GM23338 (cell line): ENCODE measurements at regions not wholly inside any gene's neighbourhood (a gene's known extent, or its start where the extent isn't known, plus 50 kb on each side); places are given as distances from the start of the nearest gene placed in this dataset.

Source experiments
- ATAC-seq: fragments of 200-7000 bp; cut with Tn5 transposase; 3 replicates; pipeline ENCODE4 v1.9.1; 2020
- DNase-seq: peaks from one replicate; pipeline ENCODE4 v3.0.0-alpha.2; 2015; ENCODE audit warnings: low spot score
- H2AFZ ChIP-seq: fragments of 200-600 bp; sonication (generic); 2 replicates; pipeline ENCODE4 v1.8.0; 2016; ENCODE audit warnings: antibody characterized with exemption, mild to moderate bottlenecking, moderate library complexity
- H3F3A ChIP-seq: fragments of 200-600 bp; sonication (generic); replicated peaks from 2 replicates; pipeline ENCODE4 v1.8.0; 2017; ENCODE audit warnings: antibody characterized with exemption, mixed run types, low read depth
- H3K27ac ChIP-seq: fragments of 200-600 bp; sonication (generic); 2 replicates; pipeline ENCODE4 v1.6.1; 2016; ENCODE audit warnings: low read depth
- H3K27me3 ChIP-seq: fragments of 200-600 bp; sonication (generic); 2 replicates; pipeline ENCODE4 v1.8.0; 2016; ENCODE audit warnings: mild to moderate bottlenecking, mixed run types, moderate library complexity; ENCODE audit not compliant: insufficient read depth
- H3K36me3 ChIP-seq: fragments of 200-600 bp; sonication (generic); 2 replicates; pipeline ENCODE4 v1.8.0; 2016; ENCODE audit warnings: mild to moderate bottlenecking; ENCODE audit not compliant: insufficient read depth
- H3K4me1 ChIP-seq: fragments of 200-600 bp; sonication (generic); 2 replicates; pipeline ENCODE4 v1.8.0; 2016; ENCODE audit warnings: mild to moderate bottlenecking, moderate library complexity; ENCODE audit not compliant: insufficient read depth
- H3K4me2 ChIP-seq: fragments of 200-600 bp; sonication (generic); 2 replicates; pipeline ENCODE4 v1.7.1; 2017; ENCODE audit warnings: mixed run types
- H3K4me3 ChIP-seq: fragments of 200-600 bp; sonication (generic); 2 replicates; pipeline ENCODE4 v1.6.1; 2016; ENCODE audit warnings: mixed run types
- H3K79me2 ChIP-seq: fragments of 200-600 bp; sonication (generic); replicated peaks from 2 replicates; pipeline ENCODE4 v1.8.0; 2017; ENCODE audit warnings: mild to moderate bottlenecking; ENCODE audit not compliant: insufficient read depth
- H3K9me2 ChIP-seq: fragments of 200-600 bp; sonication (generic); 2 replicates; pipeline ENCODE4 v1.8.0; 2017; ENCODE audit not compliant: insufficient read depth
- H4K20me1 ChIP-seq: fragments of 200-600 bp; sonication (generic); replicated peaks from 2 replicates; pipeline ENCODE4 v1.8.0; 2017; ENCODE audit warnings: mild to moderate bottlenecking; ENCODE audit not compliant: insufficient read depth
- H3K27ac Mint-ChIP-seq: 2 replicates; pipeline ENCODE4 v1.8.0; 2020; ENCODE audit warnings: inconsistent platforms, mild to moderate bottlenecking, moderate library complexity, mixed read lengths
- H3K27me3 Mint-ChIP-seq: 3 replicates; pipeline ENCODE4 v1.8.0; 2022; ENCODE audit warnings: low read depth, mild to moderate bottlenecking, moderate library complexity, mixed read lengths, inconsistent platforms; ENCODE audit not compliant: insufficient read depth, poor library complexity
- H3K36me3 Mint-ChIP-seq: 3 replicates; pipeline ENCODE4 v1.8.0; 2021; ENCODE audit warnings: low read depth, mild to moderate bottlenecking, inconsistent platforms, moderate library complexity, mixed read lengths
- H3K4me1 Mint-ChIP-seq: 3 replicates; pipeline ENCODE4 v1.8.0; 2020; ENCODE audit warnings: mild to moderate bottlenecking, inconsistent platforms, mixed read lengths
- H3K4me3 Mint-ChIP-seq: 3 replicates; pipeline ENCODE4 v1.8.0; 2021; ENCODE audit warnings: moderate library complexity, mild to moderate bottlenecking, inconsistent platforms, mixed read lengths
- H3K9me3 Mint-ChIP-seq: 3 replicates; pipeline ENCODE4 v1.8.0; 2020; ENCODE audit warnings: moderate library complexity, mild to moderate bottlenecking, inconsistent platforms, mixed read lengths
- CREB1 ChIP-seq: fragments of 250-450 bp; sonication (Bioruptor Pico); IDR thresholded peaks from 2 replicates; pipeline ENCODE4 v1.5.0; 2020; ENCODE audit warnings: low read depth, mild to moderate bottlenecking, moderate library complexity
- EZH2 ChIP-seq: fragments of 200-600 bp; sonication (generic); IDR thresholded peaks from one replicate; pipeline ENCODE4 v1.8.0; 2017; ENCODE audit warnings: antibody characterized with exemption, mild to moderate bottlenecking, low read depth; ENCODE audit not compliant: unreplicated experiment
- EZH2phosphoT487 ChIP-seq: fragments of 200-600 bp; sonication (generic); IDR thresholded peaks from one replicate; pipeline ENCODE4 v1.8.1; 2018; ENCODE audit warnings: antibody characterized with exemption; ENCODE audit not compliant: unreplicated experiment
- JUNB ChIP-seq: IDR thresholded peaks from one replicate; pipeline ENCODE4 v1.6.1; 2016; ENCODE audit warnings: antibody characterized with exemption; ENCODE audit not compliant: unreplicated experiment
- NANOG ChIP-seq: IDR thresholded peaks from 2 replicates; pipeline ENCODE4 v1.6.1; 2016; ENCODE audit warnings: antibody characterized with exemption, borderline replicate concordance
- POLR2AphosphoS5 ChIP-seq: IDR thresholded peaks from 2 replicates; pipeline ENCODE4 v1.6.1; 2016; ENCODE audit warnings: antibody characterized with exemption, low read depth
- STAT1 ChIP-seq: IDR thresholded peaks from one replicate; pipeline ENCODE4 v1.6.1; 2016; ENCODE audit warnings: antibody characterized with exemption; ENCODE audit not compliant: unreplicated experiment
- ZNF114 ChIP-seq: fragments of 250-450 bp; sonication (Bioruptor Pico); IDR thresholded peaks from 2 replicates; pipeline ENCODE4 v1.5.0; 2020; ENCODE audit warnings: mild to moderate bottlenecking, moderate library complexity
- ZNF331 ChIP-seq: fragments of 250-450 bp; sonication (Bioruptor Pico); IDR thresholded peaks from 2 replicates; pipeline ENCODE4 v1.5.0; 2020; ENCODE audit warnings: low read depth, mild to moderate bottlenecking, moderate library complexity
- TF ChIP-seq, protein P1 (sequence below), 2 experiments: fragments of 200-600 bp in 1 of 2; sonication (generic) in 1 of 2; conservative IDR thresholded peaks; 2 replicates each; pipeline versions ENCODE4 v1.5.1 to v1.6.1; 2016 to 2017; ENCODE audit warnings: antibody characterized with exemption in 2 of 2, low read depth in 2 of 2, mild to moderate bottlenecking in 2 of 2, moderate library complexity in 1 of 2
- TF ChIP-seq, protein P2 (sequence below): IDR thresholded peaks from one replicate; pipeline ENCODE4 v1.6.1; 2018; ENCODE audit warnings: antibody characterized with exemption; ENCODE audit not compliant: unreplicated experiment

DNA sequence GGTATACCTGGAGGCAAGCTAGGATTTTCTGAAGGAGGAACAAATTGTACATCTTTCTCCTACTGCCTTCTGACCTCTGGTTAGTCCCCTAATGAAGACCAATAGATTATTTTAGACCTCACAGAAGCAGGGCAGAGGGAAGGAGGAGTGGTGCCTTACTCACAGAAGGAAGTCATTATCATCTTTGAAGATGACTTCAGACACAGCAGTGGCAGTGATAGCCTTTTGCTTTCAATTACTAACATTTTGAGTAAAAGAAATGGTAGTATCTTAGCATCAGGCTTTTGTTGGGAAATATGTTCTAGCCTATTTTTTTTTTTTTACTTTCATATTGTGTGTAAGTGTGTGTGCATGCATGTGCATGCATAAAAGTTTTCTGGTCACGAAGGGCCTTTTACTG lies 164.2 kb upstream of the PLN start (continued):
- TF ChIP-seq, protein P1, sequence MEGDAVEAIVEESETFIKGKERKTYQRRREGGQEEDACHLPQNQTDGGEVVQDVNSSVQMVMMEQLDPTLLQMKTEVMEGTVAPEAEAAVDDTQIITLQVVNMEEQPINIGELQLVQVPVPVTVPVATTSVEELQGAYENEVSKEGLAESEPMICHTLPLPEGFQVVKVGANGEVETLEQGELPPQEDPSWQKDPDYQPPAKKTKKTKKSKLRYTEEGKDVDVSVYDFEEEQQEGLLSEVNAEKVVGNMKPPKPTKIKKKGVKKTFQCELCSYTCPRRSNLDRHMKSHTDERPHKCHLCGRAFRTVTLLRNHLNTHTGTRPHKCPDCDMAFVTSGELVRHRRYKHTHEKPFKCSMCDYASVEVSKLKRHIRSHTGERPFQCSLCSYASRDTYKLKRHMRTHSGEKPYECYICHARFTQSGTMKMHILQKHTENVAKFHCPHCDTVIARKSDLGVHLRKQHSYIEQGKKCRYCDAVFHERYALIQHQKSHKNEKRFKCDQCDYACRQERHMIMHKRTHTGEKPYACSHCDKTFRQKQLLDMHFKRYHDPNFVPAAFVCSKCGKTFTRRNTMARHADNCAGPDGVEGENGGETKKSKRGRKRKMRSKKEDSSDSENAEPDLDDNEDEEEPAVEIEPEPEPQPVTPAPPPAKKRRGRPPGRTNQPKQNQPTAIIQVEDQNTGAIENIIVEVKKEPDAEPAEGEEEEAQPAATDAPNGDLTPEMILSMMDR (conservative IDR thresholded peaks at IDR 0.05; ENCODE audit: low read depth in 2 of 2) = no peak
- TF ChIP-seq JUNB = no peak
- no peak for TF ChIP-seq ZNF114 (CRISPR knock-in tag)

DNA sequence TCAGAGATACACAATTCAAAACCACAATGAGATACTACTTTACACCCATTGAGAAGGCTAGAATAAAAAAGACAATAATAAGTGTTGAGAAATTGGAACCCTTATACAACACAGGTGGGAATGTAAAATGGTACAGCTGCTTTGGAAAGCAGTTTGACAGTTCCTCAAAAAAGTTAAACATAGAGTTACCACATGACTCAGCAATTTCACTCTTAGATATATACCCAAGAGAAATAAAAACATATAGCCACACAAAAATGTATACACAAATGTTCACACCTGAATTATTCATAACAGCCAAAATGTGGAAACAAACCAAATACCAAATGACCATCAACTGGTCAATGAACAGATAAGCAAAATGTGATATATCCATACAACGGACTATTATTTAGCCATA lies 161.1 kb upstream of the PLN start:
- H4K20me1 ChIP-seq = no peaks in the 10 kb centered on the region
- no peak overlapping the region for H2AFZ ChIP-seq
- TF ChIP-seq ZNF114 (CRISPR knock-in tag) (no peak), CREB1 (CRISPR knock-in tag) (no peak), ZNF331 (no peak), EZH2phosphoT487 (no peak)
- TF ChIP-seq, protein P1 (conservative IDR thresholded peaks at IDR 0.05; ENCODE audit: low read depth in 2 of 2) = no peak
- no peak overlapping the region for H3K4me3 ChIP-seq
- DNase-seq (no peak), ATAC-seq (no peak)
- Mint-ChIP-seq H3K4me1 (no peaks in the 10 kb centered on the region), H3K4me3 (no peak overlapping the region), H3K27ac (no peak overlapping the region), H3K36me3 (no peaks in the 10 kb centered on the region), H3K9me3 (no peaks in the 10 kb centered on the region; the same call in 2 of the 3 replicates), H3K27me3 (no peaks in the 10 kb centered on the region)
- no peaks in the 10 kb centered on the region for H3K27me3 ChIP-seq
- no peaks in the 10 kb centered on the region for H3K79me2 ChIP-seq
- no peaks in the 10 kb centered on the region for H3F3A ChIP-seq
- no peak overlapping the region for H3K27ac ChIP-seq
- no peak overlapping the region for H3K4me2 ChIP-seq
- no peaks in the 10 kb centered on the region for H3K36me3 ChIP-seq
- no peaks in the 10 kb centered on the region for H3K9me2 ChIP-seq
- H3K4me1 ChIP-seq = no peaks in the 10 kb centered on the region

DNA sequence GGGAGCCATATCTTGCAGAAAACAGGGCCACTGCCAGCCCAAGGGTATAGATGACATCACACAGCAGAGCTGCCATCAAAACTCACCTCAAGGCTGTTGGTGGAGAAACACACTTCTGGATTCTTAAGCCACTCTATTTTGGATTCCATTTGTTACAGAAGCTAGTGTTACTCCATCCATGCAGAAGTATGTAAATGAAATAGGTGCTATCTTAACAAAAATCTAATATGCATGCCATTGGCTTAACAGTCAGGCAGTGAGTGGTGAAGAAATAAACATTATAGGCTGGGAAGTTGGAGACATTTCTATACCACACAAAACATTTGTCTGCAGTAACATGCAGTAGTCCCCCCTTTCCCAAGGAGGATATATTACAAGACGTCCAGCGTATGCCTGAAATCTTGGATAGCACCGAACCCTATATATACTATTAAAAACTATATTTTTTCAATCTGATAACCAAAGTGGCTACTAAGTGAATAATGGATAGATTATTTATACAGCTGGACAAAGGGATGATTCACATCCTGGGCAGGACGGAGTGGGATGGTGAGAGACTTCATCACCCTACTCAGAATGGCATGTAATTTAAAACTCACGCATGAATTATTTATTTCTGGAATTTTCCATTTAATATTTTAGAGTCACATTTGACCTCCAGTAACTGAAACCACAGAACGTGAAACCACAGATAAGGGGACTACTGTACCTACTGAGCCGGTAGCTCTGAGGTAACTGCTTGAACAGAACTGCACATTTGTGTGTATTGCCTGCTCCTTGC lies 160.0 kb upstream of the PLN start:
- Mint-ChIP-seq H3K4me3 (no peak overlapping the region), H3K4me1 (no peaks in the 10 kb centered on the region), H3K27ac (no peak overlapping the region), H3K27me3 (no peaks in the 10 kb centered on the region), H3K36me3 (no peaks in the 10 kb centered on the region), H3K9me3 (no peaks in the 10 kb centered on the region; the same call in 2 of the 3 replicates)
- Histone ChIP-seq H4K20me1 (no peaks in the 10 kb centered on the region), H3K4me3 (no peak overlapping the region), H3K4me1 (no peaks in the 10 kb centered on the region), H3K36me3 (no peaks in the 10 kb centered on the region), H2AFZ (no peak overlapping the region), H3K79me2 (no peaks in the 10 kb centered on the region), H3K27ac (no peak overlapping the region), H3F3A (no peaks in the 10 kb centered on the region), H3K9me2 (no peaks in the 10 kb centered on the region), H3K27me3 (no peaks in the 10 kb centered on the region), H3K4me2 (no peak overlapping the region)
- DNase-seq (no peak), ATAC-seq (no peak)
- TF ChIP-seq ZNF331 = no peak
- TF ChIP-seq, protein P1 (conservative IDR thresholded peaks at IDR 0.05; ENCODE audit: low read depth in 2 of 2) = no peak
- TF ChIP-seq ZNF114 (CRISPR knock-in tag) = no peak
- TF ChIP-seq STAT1 = no peak
- no peak for TF ChIP-seq JUNB
- TF ChIP-seq CREB1 (CRISPR knock-in tag) = no peak
- TF ChIP-seq, protein P2, sequence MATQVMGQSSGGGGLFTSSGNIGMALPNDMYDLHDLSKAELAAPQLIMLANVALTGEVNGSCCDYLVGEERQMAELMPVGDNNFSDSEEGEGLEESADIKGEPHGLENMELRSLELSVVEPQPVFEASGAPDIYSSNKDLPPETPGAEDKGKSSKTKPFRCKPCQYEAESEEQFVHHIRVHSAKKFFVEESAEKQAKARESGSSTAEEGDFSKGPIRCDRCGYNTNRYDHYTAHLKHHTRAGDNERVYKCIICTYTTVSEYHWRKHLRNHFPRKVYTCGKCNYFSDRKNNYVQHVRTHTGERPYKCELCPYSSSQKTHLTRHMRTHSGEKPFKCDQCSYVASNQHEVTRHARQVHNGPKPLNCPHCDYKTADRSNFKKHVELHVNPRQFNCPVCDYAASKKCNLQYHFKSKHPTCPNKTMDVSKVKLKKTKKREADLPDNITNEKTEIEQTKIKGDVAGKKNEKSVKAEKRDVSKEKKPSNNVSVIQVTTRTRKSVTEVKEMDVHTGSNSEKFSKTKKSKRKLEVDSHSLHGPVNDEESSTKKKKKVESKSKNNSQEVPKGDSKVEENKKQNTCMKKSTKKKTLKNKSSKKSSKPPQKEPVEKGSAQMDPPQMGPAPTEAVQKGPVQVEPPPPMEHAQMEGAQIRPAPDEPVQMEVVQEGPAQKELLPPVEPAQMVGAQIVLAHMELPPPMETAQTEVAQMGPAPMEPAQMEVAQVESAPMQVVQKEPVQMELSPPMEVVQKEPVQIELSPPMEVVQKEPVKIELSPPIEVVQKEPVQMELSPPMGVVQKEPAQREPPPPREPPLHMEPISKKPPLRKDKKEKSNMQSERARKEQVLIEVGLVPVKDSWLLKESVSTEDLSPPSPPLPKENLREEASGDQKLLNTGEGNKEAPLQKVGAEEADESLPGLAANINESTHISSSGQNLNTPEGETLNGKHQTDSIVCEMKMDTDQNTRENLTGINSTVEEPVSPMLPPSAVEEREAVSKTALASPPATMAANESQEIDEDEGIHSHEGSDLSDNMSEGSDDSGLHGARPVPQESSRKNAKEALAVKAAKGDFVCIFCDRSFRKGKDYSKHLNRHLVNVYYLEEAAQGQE = no peak
- no peak for TF ChIP-seq EZH2
- TF ChIP-seq NANOG = no peak
- TF ChIP-seq POLR2AphosphoS5 = no peak
